ENCODE measurements at regions not wholly inside any gene's neighbourhood (a gene's known extent, or its start where the extent isn't known, plus 50 kb on each side); places are given as distances from the start of the nearest gene placed in this dataset.

GRCh38 chr2:129759472-129760010 lies 219.9 kb upstream of the RAB6C start:
- Histone ChIP-seq H3K9me3 (ENCODE audit: control insufficient read depth, low read length) (no peaks in the 10 kb centered on the region), H3K27ac (ENCODE audit: insufficient read depth, low read depth, low read length, poor library complexity, severe bottlenecking) (no peak overlapping the region), H3K4me1 (ENCODE audit: control insufficient read depth, insufficient read depth, low read length) (peaks cover 13% of the 10 kb centered on the region), H3K36me3 (ENCODE audit: control insufficient read depth, insufficient read depth, low read length) (no peaks in the 10 kb centered on the region), H3K27me3 (ENCODE audit: control insufficient read depth, insufficient read depth, low read length, poor library complexity, severe bottlenecking) (no peaks in the 10 kb centered on the region), H3K4me3 (ENCODE audit: insufficient read depth, low read depth, low read length) (no peak overlapping the region)
- 92 to 97% methylated on average over 2 of the region's 2 CpGs for WGBS, 2 experiments

DNA sequence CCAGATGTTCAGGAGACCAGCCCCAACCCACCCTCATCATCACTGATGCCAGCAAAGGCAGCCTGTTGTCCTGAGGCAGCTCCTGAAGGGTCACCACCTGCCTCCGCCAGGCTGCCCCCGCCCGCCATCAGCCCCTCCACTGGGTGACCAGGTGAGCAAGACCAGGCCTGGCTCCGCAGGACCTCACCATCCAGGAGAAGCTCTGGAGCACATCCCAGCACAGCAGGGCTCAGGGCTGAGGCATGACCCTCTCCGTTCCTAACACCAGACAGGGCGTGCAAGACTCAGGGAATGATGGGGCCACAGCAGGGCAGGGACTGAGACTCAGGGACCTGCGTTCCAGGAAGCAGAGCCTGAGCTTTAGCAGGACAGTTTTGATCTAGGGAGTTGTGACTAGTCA lies 218.8 kb upstream of the RAB6C start:
- peaks cover 17% of the 10 kb centered on the region for H3K4me1 ChIP-seq (ENCODE audit: control insufficient read depth, insufficient read depth, low read length)

DNA sequence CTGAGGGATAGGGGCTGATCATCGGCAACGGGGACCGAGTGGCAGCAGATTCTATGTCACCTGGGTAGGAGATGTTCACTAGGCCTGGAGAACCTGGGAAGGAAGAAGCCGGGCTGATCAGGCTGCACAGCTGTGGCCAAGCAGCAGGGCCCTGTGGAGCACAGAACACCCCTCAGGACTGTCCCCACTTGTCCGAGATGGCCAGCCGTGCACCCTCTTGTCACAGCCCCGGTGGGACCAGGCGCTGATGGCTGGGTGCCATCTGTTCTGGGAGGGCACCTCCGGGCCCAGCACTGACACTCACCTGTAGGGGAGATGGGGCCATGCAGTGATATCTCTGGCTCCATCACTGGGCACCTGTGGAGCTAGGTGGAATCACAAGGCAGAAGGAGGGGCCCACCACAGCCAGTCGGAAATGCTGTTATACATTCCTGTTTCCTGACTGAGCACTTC lies 217.9 kb upstream of the RAB6C start:
- H3K27me3 ChIP-seq (ENCODE audit: control insufficient read depth, insufficient read depth, low read length, poor library complexity, severe bottlenecking), result no peaks in the 10 kb centered on the region
- no peak overlapping the region for H3K4me3 ChIP-seq (ENCODE audit: insufficient read depth, low read depth, low read length)
- H3K4me1 ChIP-seq (ENCODE audit: control insufficient read depth, insufficient read depth, low read length), result peaks cover 22% of the 10 kb centered on the region
- 93 to 96% methylated on average over 10 of the region's 10 CpGs for WGBS, 2 experiments
- no peaks in the 10 kb centered on the region for H3K36me3 ChIP-seq (ENCODE audit: control insufficient read depth, insufficient read depth, low read length)
- no peaks in the 10 kb centered on the region for H3K9me3 ChIP-seq (ENCODE audit: control insufficient read depth, low read length)
- H3K27ac ChIP-seq (ENCODE audit: insufficient read depth, low read depth, low read length, poor library complexity, severe bottlenecking), result no peak overlapping the region

More for the DNA sequence above, 218.8 kb upstream of the RAB6C start:
- H3K36me3 ChIP-seq (ENCODE audit: control insufficient read depth, insufficient read depth, low read length), result no peaks in the 10 kb centered on the region
- H3K9me3 ChIP-seq (ENCODE audit: control insufficient read depth, low read length), result no peaks in the 10 kb centered on the region
- H3K27me3 ChIP-seq (ENCODE audit: control insufficient read depth, insufficient read depth, low read length, poor library complexity, severe bottlenecking), result no peaks in the 10 kb centered on the region
- H3K27ac ChIP-seq (ENCODE audit: insufficient read depth, low read depth, low read length, poor library complexity, severe bottlenecking), result no peak overlapping the region
- H3K4me3 ChIP-seq (ENCODE audit: insufficient read depth, low read depth, low read length), result no peak overlapping the region
- WGBS, 2 experiments, result 95% methylated on average over 7 of the region's 7 CpGs

- H3K4me1 ChIP-seq (ENCODE audit: control insufficient read depth, insufficient read depth, low read length), result peaks cover 21% of the 10 kb centered on the region
- no peaks in the 10 kb centered on the region for H3K36me3 ChIP-seq (ENCODE audit: control insufficient read depth, insufficient read depth, low read length)
- no peaks in the 10 kb centered on the region for H3K27me3 ChIP-seq (ENCODE audit: control insufficient read depth, insufficient read depth, low read length, poor library complexity, severe bottlenecking)
- H3K4me3 ChIP-seq (ENCODE audit: insufficient read depth, low read depth, low read length), result no peak overlapping the region
- no peaks in the 10 kb centered on the region for H3K9me3 ChIP-seq (ENCODE audit: control insufficient read depth, low read length)
- 94 to 95% methylated on average over 8 of the region's 8 CpGs for WGBS, 2 experiments
- H3K27ac ChIP-seq (ENCODE audit: insufficient read depth, low read depth, low read length, poor library complexity, severe bottlenecking), result no peak overlapping the region
Measured at GRCh38 chr2:129762386-129763189, 216.9 kb upstream of the RAB6C start.

DNA sequence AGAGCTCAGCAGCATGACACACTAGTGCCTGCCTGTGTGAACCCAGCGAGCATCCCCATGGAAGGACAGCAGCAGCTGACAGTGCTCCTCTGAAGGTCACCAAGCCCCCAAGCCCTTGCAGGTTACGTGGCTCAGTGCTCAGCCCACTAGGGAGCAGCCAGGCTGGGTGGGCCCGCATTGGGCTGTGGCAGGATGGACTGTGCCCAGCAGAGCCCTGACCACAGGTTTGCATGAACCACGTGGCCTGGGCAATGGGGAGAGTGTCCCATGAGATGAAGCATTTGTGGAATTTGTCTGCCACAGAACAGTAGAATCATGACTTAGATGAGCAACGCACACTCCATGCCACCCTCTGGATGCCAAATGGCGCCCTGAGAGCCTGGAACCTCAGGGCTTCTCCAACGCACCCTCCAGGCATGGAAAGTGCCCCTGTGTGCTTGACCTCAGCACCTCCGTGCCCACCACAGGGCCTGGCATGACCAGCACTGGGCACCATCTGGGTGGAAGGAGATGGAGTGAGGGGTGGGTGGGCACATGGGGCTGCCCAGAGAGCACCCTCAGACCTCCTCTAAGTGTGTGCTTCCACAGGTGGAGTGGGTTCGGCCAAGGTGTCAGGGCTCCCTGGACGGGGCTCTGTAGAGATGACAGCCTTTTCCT lies 216.1 kb upstream of the RAB6C start:
- no peak overlapping the region for H3K4me3 ChIP-seq (ENCODE audit: insufficient read depth, low read depth, low read length)
- H3K27me3 ChIP-seq (ENCODE audit: control insufficient read depth, insufficient read depth, low read length, poor library complexity, severe bottlenecking), result no peaks in the 10 kb centered on the region
- 93 to 94% methylated on average over 10 of the region's 10 CpGs for WGBS, 2 experiments
- no peaks in the 10 kb centered on the region for H3K36me3 ChIP-seq (ENCODE audit: control insufficient read depth, insufficient read depth, low read length)
- peaks cover 14% of the 10 kb centered on the region for H3K4me1 ChIP-seq (ENCODE audit: control insufficient read depth, insufficient read depth, low read length)
- H3K9me3 ChIP-seq (ENCODE audit: control insufficient read depth, low read length), result no peaks in the 10 kb centered on the region
- H3K27ac ChIP-seq (ENCODE audit: insufficient read depth, low read depth, low read length, poor library complexity, severe bottlenecking), result no peak overlapping the region

- no peak overlapping the region for H3K27ac ChIP-seq (ENCODE audit: insufficient read depth, low read depth, low read length, poor library complexity, severe bottlenecking)
- H3K36me3 ChIP-seq (ENCODE audit: control insufficient read depth, insufficient read depth, low read length), result no peaks in the 10 kb centered on the region
- H3K4me1 ChIP-seq (ENCODE audit: control insufficient read depth, insufficient read depth, low read length), result peaks cover 8% of the 10 kb centered on the region
- H3K4me3 ChIP-seq (ENCODE audit: insufficient read depth, low read depth, low read length), result no peak overlapping the region
- WGBS, 2 experiments, result 84 to 89% methylated on average over 5 of the region's 5 CpGs
- H3K9me3 ChIP-seq (ENCODE audit: control insufficient read depth, low read length), result no peaks in the 10 kb centered on the region
- H3K27me3 ChIP-seq (ENCODE audit: control insufficient read depth, insufficient read depth, low read length, poor library complexity, severe bottlenecking), result no peaks in the 10 kb centered on the region
Measured at GRCh38 chr2:129763966-129764365, 215.5 kb upstream of the RAB6C start.

GRCh38 chr2:129764376-129765325 lies 214.8 kb upstream of the RAB6C start:
- WGBS, 2 experiments, result 89 to 91% methylated on average over 16 of the region's 16 CpGs
- no peaks in the 10 kb centered on the region for H3K27me3 ChIP-seq (ENCODE audit: control insufficient read depth, insufficient read depth, low read length, poor library complexity, severe bottlenecking)
- no peaks in the 10 kb centered on the region for H3K36me3 ChIP-seq (ENCODE audit: control insufficient read depth, insufficient read depth, low read length)

DNA sequence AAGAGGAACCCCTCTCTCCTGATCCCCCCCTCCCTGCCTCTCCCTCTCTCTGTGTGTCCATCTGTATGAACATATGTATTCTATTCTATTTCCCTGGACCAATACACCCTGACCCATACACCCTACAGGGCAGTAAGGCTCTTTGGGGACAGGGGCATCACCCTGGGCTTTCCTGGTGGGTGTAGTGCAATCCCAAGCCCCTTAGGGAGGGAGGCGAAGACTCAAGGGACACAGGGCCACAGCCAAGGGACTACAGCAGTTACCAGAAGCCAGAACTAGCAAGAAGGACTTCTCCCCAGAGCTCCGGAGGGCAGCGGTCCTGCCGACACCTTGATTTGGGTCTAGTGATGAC lies 214.2 kb upstream of the RAB6C start:
- WGBS, 2 experiments, result 90 to 93% methylated on average over 4 of the region's 4 CpGs
- no peaks in the 10 kb centered on the region for H3K27me3 ChIP-seq (ENCODE audit: control insufficient read depth, insufficient read depth, low read length, poor library complexity, severe bottlenecking)

More at GRCh38 chr2:129764376-129765325, 214.8 kb upstream of the RAB6C start:
- Histone ChIP-seq H3K4me3 (ENCODE audit: insufficient read depth, low read depth, low read length) (no peak overlapping the region), H3K4me1 (ENCODE audit: control insufficient read depth, insufficient read depth, low read length) (peaks cover 8% of the 10 kb centered on the region), H3K27ac (ENCODE audit: insufficient read depth, low read depth, low read length, poor library complexity, severe bottlenecking) (no peak overlapping the region), H3K9me3 (ENCODE audit: control insufficient read depth, low read length) (no peaks in the 10 kb centered on the region)

DNA sequence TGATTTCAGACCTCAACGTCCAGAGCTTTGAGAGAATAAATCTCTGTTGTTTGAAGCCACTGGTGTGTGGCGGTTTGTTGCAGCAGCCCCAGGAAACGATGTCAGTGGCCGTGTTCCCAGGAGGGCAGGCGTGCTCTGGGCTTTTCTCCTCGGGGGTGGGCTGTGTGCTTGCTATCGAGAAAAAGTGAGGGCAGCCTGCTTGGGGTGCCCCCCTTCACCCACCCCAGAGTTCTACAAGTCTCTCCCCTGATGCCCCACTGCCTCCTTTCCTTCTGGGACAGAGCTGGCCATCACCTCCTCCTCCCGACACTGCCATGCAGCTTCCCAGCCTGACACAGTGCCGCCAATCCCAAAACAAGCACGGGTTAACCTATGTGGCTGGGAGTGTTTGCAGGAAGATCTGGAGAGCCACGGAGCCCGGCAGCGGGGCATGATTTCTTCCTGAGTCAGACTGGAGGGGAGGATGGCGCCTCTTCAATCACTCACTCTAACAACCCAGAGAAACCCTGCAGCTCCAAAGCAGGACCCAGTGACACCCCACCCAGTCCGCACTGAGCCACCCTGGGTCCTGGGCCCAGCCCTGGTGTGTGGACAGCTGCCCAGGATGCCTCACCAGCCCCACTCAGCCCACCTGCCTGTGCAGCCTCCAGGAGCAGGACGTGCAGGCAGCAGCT lies 213.7 kb upstream of the RAB6C start:
- H3K9me3 ChIP-seq (ENCODE audit: control insufficient read depth, low read length), result no peaks in the 10 kb centered on the region
- no peaks in the 10 kb centered on the region for H3K27me3 ChIP-seq (ENCODE audit: control insufficient read depth, insufficient read depth, low read length, poor library complexity, severe bottlenecking)
- peaks cover 8% of the 10 kb centered on the region for H3K4me1 ChIP-seq (ENCODE audit: control insufficient read depth, insufficient read depth, low read length)
- WGBS, 2 experiments, result 83 to 84% methylated on average over 16 of the region's 16 CpGs
- no peak overlapping the region for H3K4me3 ChIP-seq (ENCODE audit: insufficient read depth, low read depth, low read length)
- H3K27ac ChIP-seq (ENCODE audit: insufficient read depth, low read depth, low read length, poor library complexity, severe bottlenecking), result no peak overlapping the region
- H3K36me3 ChIP-seq (ENCODE audit: control insufficient read depth, insufficient read depth, low read length), result no peaks in the 10 kb centered on the region

More for the DNA sequence above, 214.2 kb upstream of the RAB6C start:
- Histone ChIP-seq H3K27ac (ENCODE audit: insufficient read depth, low read depth, low read length, poor library complexity, severe bottlenecking) (no peak overlapping the region), H3K9me3 (ENCODE audit: control insufficient read depth, low read length) (no peaks in the 10 kb centered on the region), H3K36me3 (ENCODE audit: control insufficient read depth, insufficient read depth, low read length) (no peaks in the 10 kb centered on the region), H3K4me1 (ENCODE audit: control insufficient read depth, insufficient read depth, low read length) (peaks cover 8% of the 10 kb centered on the region), H3K4me3 (ENCODE audit: insufficient read depth, low read depth, low read length) (no peak overlapping the region)
